ENCODE measurements at regions not wholly inside any gene's neighbourhood (a gene's known extent, or its start where the extent isn't known, plus 50 kb on each side); places are given as distances from the start of the nearest gene placed in this dataset.

GRCh38 chr19:28247243-28247642 lies 965.7 kb downstream of the UQCRFS1 start:
- no peak for DNase-seq

- DNase-seq: no peak
These were observed 967.0 kb downstream of the UQCRFS1 start for GRCh38 chr19:28245937-28246336.

- DNase-seq: no peak
These were observed 968.0 kb downstream of the UQCRFS1 start for GRCh38 chr19:28244966-28245365.

GRCh38 chr19:28242317-28242927 lies 970.5 kb downstream of the UQCRFS1 start:
- no peak for DNase-seq

- DNase-seq: no peak
These were observed 973.7 kb downstream of the UQCRFS1 start for GRCh38 chr19:28239270-28239669.

- no peak for DNase-seq
These were observed 974.6 kb downstream of the UQCRFS1 start for GRCh38 chr19:28238270-28238820.

- no peak for DNase-seq
These were observed 977.3 kb downstream of the UQCRFS1 start for GRCh38 chr19:28235606-28236125.

- no peak for DNase-seq
These were observed 978.3 kb downstream of the UQCRFS1 start for GRCh38 chr19:28234637-28235036.

- DNase-seq: no peak
These were observed 984.1 kb downstream of the UQCRFS1 start for GRCh38 chr19:28228854-28229253.

- no peak for DNase-seq
These were observed 988.5 kb downstream of the UQCRFS1 start for GRCh38 chr19:28224441-28224840.

GRCh38 chr19:28221736-28222135 lies 991.2 kb downstream of the UQCRFS1 start:
- no peak for DNase-seq

- DNase-seq: no peak
These were observed 994.2 kb downstream of the UQCRFS1 start for GRCh38 chr19:28218728-28219127.

GRCh38 chr19:28217022-28217421 lies 995.9 kb downstream of the UQCRFS1 start:
- DNase-seq: no peak

GRCh38 chr19:28213470-28214082 lies 999.4 kb downstream of the UQCRFS1 start:
- DNase-seq: no peak

GRCh38 chr19:28210886-28211285 lies 1002.1 kb downstream of the UQCRFS1 start:
- DNase-seq: no peak

- no peak for DNase-seq
These were observed 1004.2 kb downstream of the UQCRFS1 start for GRCh38 chr19:28208745-28209144.

GRCh38 chr19:28207244-28207643 lies 1005.7 kb downstream of the UQCRFS1 start:
- no peak for DNase-seq

GRCh38 chr19:28201462-28201943 lies 1011.4 kb downstream of the UQCRFS1 start:
- DNase-seq: no peak

- no peak for DNase-seq
These were observed 1013.6 kb downstream of the UQCRFS1 start for GRCh38 chr19:28199323-28199722.

GRCh38 chr19:28196961-28197360 lies 1016.0 kb downstream of the UQCRFS1 start:
- no peak for DNase-seq

GRCh38 chr19:28196101-28196500 lies 1016.9 kb downstream of the UQCRFS1 start:
- DNase-seq: no peak

GRCh38 chr19:28185646-28186045 lies 1027.3 kb downstream of the UQCRFS1 start:
- DNase-seq: no peak

GRCh38 chr19:28184997-28185396 lies 1028.0 kb downstream of the UQCRFS1 start:
- no peak for DNase-seq

GRCh38 chr19:28176193-28176592 lies 1036.8 kb downstream of the UQCRFS1 start:
- no peak for DNase-seq
